ENCODE measurements at regions not wholly inside any gene's neighbourhood (a gene's known extent, or its start where the extent isn't known, plus 50 kb on each side); places are given as distances from the start of the nearest gene placed in this dataset.

DNA sequence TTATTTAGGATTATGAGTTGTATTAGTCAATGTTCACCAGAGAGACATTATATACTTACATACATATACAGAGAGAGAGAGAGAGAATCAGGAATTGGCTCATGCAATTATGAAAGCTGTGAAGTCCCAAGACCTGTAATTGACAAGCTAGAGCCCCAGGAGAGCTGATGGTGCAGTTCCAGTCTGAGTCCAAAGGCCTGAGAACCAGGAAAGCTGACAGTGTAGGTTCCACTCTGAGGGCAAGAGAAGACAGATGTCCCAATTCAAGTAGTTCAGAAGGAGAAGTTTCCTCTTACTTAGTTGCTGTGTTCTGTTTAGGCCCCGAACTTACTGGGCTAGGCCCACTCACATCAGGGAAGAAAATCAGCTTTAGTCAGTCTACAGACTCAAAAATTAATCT lies 76.4 kb upstream of the FICD start:
- Histone ChIP-seq H2AK5ac (ENCODE audit: insufficient read length, low read length) (no peak overlapping the region), H3K14ac (ENCODE audit: insufficient read depth, low read length) (no peak overlapping the region), H4K5ac (ENCODE audit: insufficient read length, low read depth, low read length) (no peak overlapping the region), H4K20me1 (ENCODE audit: control insufficient read depth, insufficient read depth, insufficient read length) (no peaks in the 10 kb centered on the region), H3K4me2 (ENCODE audit: insufficient read depth, insufficient read length, low read length) (no peak overlapping the region), H2BK120ac (ENCODE audit: low read depth, low read length, poor library complexity, severe bottlenecking) (no peak overlapping the region), H3K56ac (ENCODE audit: insufficient read length, low read depth, low read length) (no peak overlapping the region), H3K4ac (ENCODE audit: low read depth, low read length) (no peak overlapping the region), H2BK15ac (ENCODE audit: low read depth, low read length) (no peak overlapping the region), H3K79me1 (ENCODE audit: insufficient read depth, low read depth, low read length, poor library complexity, severe bottlenecking) (no peaks in the 10 kb centered on the region), H3K9me3 (ENCODE audit: control insufficient read depth, low read depth, low read length) (no peaks in the 10 kb centered on the region), H2AFZ (ENCODE audit: low read length) (no peak overlapping the region), H3K79me2 (ENCODE audit: insufficient read depth, low read length) (no peaks in the 10 kb centered on the region), H3K23ac (ENCODE audit: insufficient read length, low read depth, low read length) (no peak overlapping the region), H3K4me1 (ENCODE audit: insufficient read depth, low read length) (peaks cover 8% of the 10 kb centered on the region; the same call in 1 of the 2 replicates), H3K27me3 (ENCODE audit: insufficient read depth, low read length) (no peaks in the 10 kb centered on the region), H4K91ac (ENCODE audit: insufficient read length, low read depth, low read length) (no peak overlapping the region), H3K18ac (ENCODE audit: insufficient read length, low read depth, low read length) (no peak overlapping the region), H3K27ac (ENCODE audit: insufficient read length, low read depth, low read length) (no peak overlapping the region), H4K8ac (replicated peaks; ENCODE audit: insufficient read length, low read depth, low read length) (no peak overlapping the region), H2BK12ac (ENCODE audit: insufficient read length, low read depth, low read length) (no peak overlapping the region), H2BK5ac (ENCODE audit: insufficient read length, low read length) (no peak overlapping the region), H2BK20ac (ENCODE audit: low read depth, low read length, poor library complexity, severe bottlenecking) (no peak overlapping the region), H3K23me2 (ENCODE audit: insufficient read length, low read depth, low read length, poor library complexity, severe bottlenecking) (no peaks in the 10 kb centered on the region), H3K9ac (ENCODE audit: extremely low read depth, insufficient read length, low read length) (no peak overlapping the region), H3T11ph (ENCODE audit: low read length) (no peak overlapping the region)
- peaks cover 0 to 2% (median 1%) of the 10 kb centered on the region in 3 experiments; a peak in 2 of 7 replicates for H3K36me3 Mint-ChIP-seq (ENCODE audit: insufficient read depth in 1 of 3, low read depth in 3 of 3)
- no peak overlapping the region for H3K27ac Mint-ChIP-seq
- no peak for DNase-seq
- no peak overlapping the region for H3K4me3 Mint-ChIP-seq
- peaks cover 0 to 2% of the 10 kb centered on the region in 2 experiments; a peak in 2 of 5 replicates for H3K9me3 Mint-ChIP-seq
- peaks cover 32% of the 10 kb centered on the region in 2 experiments for H3K4me1 Mint-ChIP-seq
- TF ChIP-seq CTCF (conservative IDR thresholded peaks at IDR 0.05) = no peak
- no CpG with 5 or more reads among the region's 1 CpG for WGBS (ENCODE audit: extremely low coverage, insufficient read length, low lambda C conversion rate)
- H3K27me3 Mint-ChIP-seq (ENCODE audit: low read depth) = no peaks in the 10 kb centered on the region
